Right ventricle myocardium inferior (tissue), 1 donor: ENCODE measurements at regions not wholly inside any gene's neighbourhood (a gene's known extent, or its start where the extent isn't known, plus 50 kb on each side); places are given as distances from the start of the nearest gene placed in this dataset.
"Not testable (repeated sequence)": the region's sequence is repeated elsewhere in the genome, so short reads cannot be mapped to it uniquely, and the experiment has no call there.

Experiments used
- ATAC-seq: fragments of 200-7000 bp; cut with Tn5 transposase; one replicate; pipeline ENCODE4 v1.9.1; 2020; ENCODE audit warnings: mild to moderate bottlenecking, moderate library complexity
- DNase-seq: peaks from one replicate; pipeline ENCODE4 v3.0.0; 2021; ENCODE audit errors: missing footprints
- intact Hi-C: fragments of 100-400 bp; cut with DNase I; formaldehyde crosslinking; loops from one replicate; pipeline ENCODE4 v1.11.0; 2022
- donor health status: DM: no; HTN: yes; CAD: no; lungs with severe emphysema.

DNA sequence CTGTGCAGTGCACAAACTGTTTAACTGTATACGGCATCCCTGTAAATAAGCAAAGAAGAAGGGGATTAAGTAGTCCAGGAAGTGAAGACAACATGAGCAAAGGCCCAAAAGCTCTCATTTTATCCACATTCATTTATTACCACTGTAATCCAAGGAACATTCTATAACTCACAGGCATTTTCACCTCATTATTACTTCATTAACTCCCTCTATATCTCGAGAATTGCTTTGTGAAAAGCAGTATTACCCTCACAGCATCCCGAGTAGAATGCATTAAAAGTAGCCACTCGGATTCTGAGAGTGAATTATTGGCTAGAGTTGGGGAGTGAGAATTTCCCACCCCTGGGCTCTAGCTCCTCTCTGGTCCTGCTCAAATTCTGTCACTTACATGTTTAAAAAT lies 51.0 kb upstream of the CHCHD3 start:
- ATAC-seq (no peak), DNase-seq (no peak)
- intact Hi-C loops, result no loop called here

- DNase-seq (no peak), ATAC-seq (no peak)
- intact Hi-C loops, result no loop called here
These were observed 52.9 kb upstream of the CHCHD3 start for GRCh38 chr7:133134810-133135209.

DNA sequence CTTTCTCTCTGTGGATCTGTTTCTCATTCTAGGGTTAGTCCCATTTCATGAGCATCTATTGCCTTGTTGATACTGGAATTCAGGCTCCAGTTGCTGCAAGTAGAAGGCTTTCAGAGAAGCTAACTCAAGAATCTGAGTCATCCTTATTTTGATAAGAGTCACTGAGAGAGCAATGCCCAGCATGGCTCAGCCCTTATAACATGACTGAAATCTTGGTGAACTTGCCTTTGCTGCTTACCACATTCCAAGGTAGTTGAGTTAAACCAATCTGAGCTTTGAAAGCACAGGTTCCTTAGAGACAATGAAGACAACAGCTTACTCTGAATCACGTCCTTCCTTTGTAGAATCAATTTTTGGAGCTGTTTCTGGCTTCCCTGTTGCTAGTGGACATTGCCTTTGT lies 53.6 kb upstream of the CHCHD3 start:
- ATAC-seq (no peak), DNase-seq (no peak)
- intact Hi-C loops, result no loop called here

- intact Hi-C loops, result no loop called here
- DNase-seq (no peak), ATAC-seq (no peak)
These were observed 57.5 kb upstream of the CHCHD3 start for GRCh38 chr7:133139350-133139749.

- ATAC-seq, result no peak
- intact Hi-C loops, result no loop called here
- DNase-seq, result no peak
These were observed 57.9 kb upstream of the CHCHD3 start for GRCh38 chr7:133139801-133140200.

DNA sequence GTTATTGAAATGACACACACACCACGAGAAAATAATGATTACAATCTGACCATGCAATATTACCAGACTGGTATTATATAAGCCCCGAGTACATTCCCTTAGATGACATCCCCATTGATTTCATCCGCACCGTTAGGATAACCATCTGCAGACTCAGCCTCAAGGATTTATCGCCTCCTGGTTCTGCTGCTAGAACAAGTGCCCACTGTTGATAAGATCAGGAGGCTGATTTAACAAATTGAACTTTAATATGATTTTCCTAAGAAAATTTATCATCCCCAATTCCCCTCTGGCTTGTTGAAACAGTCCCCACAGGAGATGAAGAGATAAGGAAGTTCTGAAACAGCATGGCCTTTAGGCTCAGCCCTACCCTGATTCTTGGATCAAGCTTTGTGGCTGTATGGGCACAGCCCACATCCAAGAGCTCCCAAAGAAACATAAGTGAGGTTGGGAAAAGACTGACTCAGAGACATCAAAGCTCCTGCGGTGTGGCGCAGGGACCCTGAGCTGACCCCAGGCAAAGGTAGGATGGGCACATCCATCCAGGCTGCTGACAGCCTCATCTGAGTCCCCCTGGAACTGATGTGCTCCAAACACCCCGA lies 59.2 kb upstream of the CHCHD3 start:
- DNase-seq (no peak), ATAC-seq (no peak)
- intact Hi-C loops, result no loop called here

DNA sequence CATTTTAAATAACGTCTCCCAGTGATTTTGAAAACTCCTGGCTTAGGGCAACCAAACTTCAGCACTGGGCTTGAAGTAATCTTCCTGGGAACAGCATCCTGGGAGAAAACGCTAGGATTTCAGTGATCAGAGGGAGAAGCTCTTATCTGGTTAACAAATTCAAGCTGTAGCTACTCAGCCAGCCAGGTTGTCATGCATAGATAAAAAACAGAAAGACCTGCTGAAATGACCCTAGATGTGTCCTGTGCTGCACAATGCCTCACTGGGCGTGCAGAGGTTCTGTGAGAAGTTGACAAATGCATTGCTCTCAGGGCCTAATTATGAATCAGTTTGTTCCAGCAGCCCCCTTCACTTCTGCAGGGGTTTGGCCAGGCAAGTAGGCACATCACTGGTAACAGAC lies 68.9 kb upstream of the CHCHD3 start:
- ATAC-seq, result no peak
- DNase-seq, result no peak
- intact Hi-C loops, result no loop called here

GRCh38 chr7:133152875-133153274 lies 71.0 kb upstream of the CHCHD3 start:
- ATAC-seq, result no peak
- DNase-seq, result no peak
- intact Hi-C loops, result no loop called here

- intact Hi-C loops, result no loop called here
- ATAC-seq, result no peak
- no peak for DNase-seq
These were observed 73.3 kb upstream of the CHCHD3 start for GRCh38 chr7:133155146-133155545.

DNA sequence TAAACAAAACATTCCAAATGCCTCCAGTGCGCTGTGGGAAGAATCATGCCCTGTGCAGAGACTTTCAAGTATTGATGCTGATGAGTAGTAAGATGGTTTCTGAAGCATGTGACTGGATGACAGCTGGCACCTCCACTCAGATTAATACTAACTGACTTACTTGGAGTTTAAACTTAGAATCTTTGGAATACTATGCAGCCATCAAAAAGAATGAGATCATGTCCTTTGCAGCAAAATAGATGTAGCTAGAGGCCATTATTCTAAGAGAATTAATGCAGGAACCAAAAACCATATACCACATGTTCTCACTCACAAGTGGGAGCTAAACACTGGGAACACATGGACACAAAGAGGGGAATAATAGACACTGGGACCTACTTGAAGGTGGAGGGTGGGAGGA lies 73.8 kb upstream of the CHCHD3 start:
- no peak for ATAC-seq
- no peak for DNase-seq
- intact Hi-C loops, result no loop called here

DNA sequence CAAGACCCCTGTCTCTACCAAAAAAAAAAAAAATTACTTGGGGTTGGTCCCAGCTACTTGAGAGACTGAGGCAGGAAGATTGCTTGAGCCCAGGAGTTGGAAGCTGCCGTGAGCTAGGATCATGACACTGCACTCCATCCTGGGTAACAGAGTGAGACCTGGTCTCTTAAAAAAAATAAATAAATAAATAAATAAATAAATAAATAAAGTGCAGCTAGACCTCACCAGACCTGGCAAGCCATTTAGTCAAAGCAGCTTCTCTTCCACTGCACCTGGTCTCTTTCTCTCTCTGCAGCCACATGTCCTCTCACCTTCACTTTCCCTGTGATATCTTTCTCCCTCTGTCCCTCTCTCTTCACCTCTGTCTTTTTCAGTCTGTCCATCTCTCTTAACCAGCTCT lies 75.2 kb upstream of the CHCHD3 start:
- no peak for DNase-seq
- ATAC-seq, result no peak
- intact Hi-C loops, result no loop called here

GRCh38 chr7:133164498-133164897 lies 82.6 kb upstream of the CHCHD3 start:
- DNase-seq (no peak), ATAC-seq (no peak)
- intact Hi-C loops, result no loop called here

DNA sequence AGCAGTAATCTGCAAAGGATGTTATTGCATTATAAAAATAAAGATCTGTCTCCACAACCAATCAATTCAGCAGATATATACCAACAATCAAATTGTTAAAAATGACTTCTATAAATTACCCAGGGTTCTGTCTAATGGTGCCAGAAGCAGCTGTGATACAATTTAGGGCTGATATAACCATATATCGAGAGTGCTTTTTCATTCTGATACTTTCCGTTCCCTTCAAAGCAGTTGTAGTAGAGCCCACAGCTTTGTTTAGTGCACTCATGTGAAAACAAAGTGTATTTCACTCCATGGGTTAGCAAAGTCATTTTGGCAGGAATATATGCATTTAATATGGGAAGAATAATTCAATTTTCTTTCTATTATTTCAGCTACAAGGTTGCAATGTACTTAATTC lies 83.1 kb upstream of the CHCHD3 start:
- intact Hi-C loops, result no loop called here
- ATAC-seq (no peak), DNase-seq (no peak)

DNA sequence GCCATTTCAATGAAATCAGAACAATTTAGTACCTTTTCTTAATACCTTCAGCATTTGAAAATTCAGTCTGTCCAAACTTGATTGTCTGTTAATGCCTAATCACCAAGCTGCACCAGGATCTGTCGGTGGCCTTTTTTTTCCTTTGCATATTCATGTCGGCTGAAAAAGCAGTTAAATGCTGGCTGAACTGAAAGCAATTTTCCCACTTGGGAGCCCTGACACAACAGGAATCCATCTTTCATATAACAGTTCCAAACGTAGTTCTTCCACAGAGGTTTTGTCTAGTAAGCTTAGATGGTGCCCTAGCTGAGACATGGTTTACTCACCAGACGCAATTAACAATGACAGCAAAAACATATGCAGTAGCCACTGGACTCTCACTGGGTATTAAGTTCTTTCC lies 83.6 kb upstream of the CHCHD3 start:
- intact Hi-C loops, result no loop called here
- ATAC-seq (no peak), DNase-seq (no peak)

DNA sequence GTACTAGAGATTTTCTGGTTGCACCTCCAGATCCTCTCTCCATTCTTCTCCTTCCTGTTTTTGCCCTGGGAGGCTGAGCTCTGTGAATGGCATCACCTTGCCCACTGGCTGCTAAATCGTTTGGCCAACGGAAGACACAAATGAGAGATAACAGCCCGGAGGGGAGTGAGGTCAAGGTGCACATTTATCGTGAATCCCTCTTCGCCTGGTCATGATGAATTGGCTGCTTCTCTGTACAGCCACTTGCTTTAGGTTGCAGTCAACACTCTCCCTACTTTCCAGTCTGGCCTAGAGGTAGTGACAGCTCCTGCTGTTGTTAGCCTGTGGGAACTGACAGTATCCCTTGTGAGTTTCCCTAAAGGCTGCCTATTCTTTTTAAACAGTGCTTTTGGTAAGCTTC lies 85.4 kb upstream of the CHCHD3 start:
- intact Hi-C loops, result no loop called here
- ATAC-seq (no peak), DNase-seq (no peak)

GRCh38 chr7:133169167-133169822 lies 83.6 kb upstream of the EXOC4 start:
- ATAC-seq, DNase-seq, intact Hi-C loops: not testable (repeated sequence)

- intact Hi-C loops, result not testable (repeated sequence)
These were observed 75.4 kb upstream of the EXOC4 start for GRCh38 chr7:133177476-133177875.

GRCh38 chr7:133180717-133181116 lies 72.2 kb upstream of the EXOC4 start:
- no peak for DNase-seq
- intact Hi-C loops, result no loop called here
- no peak for ATAC-seq

More at GRCh38 chr7:133177476-133177875, 75.4 kb upstream of the EXOC4 start:
- ATAC-seq, DNase-seq: not testable (repeated sequence)

DNA sequence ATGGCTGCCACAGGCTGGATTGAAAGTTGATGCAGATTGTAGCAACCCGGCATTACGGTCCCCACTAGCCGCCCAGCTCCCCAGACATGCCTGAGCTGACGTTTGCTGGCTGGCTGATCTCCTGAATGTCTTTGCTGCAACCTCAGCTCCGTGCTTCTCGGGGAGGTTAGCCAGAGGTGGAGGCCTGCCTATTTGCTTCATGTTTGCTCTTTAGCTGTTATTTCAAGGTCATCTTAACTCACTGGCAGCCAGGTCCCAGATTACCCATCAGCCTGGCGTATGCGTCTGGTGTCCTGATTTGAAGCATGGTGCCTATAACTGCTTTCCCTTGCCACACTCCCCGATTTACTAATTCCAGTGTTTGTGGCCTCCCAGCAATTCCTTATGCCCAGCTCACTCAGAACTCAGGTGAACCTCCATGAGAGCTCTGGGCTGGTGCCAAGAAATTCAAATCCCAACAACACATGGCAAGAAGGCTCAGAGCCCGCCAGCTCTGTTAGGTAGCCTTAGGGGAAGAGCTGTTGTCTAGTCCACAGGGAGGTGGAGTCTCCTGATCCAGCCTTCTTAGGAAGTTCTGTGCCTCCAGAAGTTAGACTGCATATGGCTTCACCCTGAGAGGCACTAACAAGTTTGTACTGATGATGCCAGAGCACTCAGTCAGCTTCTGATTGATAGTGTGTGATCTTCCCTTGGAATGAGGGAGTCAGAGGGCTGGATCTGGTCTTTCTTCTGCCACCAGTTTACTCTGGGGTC lies 69.7 kb upstream of the EXOC4 start:
- DNase-seq, result no peak
- ATAC-seq, result no peak
- intact Hi-C loops, result no loop called here

DNA sequence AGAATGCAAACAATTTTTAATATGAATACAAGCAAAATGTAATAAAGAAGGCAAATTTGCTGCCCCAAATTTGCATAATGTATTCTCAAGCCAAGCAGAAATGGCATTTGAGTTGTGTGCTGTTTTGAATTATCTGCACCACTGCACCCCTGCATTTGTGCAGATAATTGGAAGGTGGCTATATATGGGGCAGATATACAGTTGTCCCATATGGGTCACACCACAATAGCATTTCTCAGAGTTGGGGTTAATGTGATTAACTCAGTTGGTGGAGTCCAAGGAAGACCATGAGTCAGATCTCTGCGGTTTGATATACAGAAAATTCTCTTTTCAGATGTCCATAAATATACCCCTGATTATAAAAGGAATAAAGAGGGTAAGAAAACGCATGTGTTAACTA lies 68.9 kb upstream of the EXOC4 start:
- DNase-seq (no peak), ATAC-seq (no peak)
- intact Hi-C loops, result no loop called here
